COLO668 (cell line): ENCODE measurements at regions not wholly inside any gene's neighbourhood (a gene's known extent, or its start where the extent isn't known, plus 50 kb on each side); places are given as distances from the start of the nearest gene placed in this dataset.
A peak's percentile ranks its signal among the peaks of the same experiment; 100 is the strongest.
"Not testable (repeated sequence)": the region's sequence is repeated elsewhere in the genome, so short reads cannot be mapped to it uniquely, and the experiment has no call there.

Experiments
- DNase-seq: peaks from one replicate; lab custom pipeline; 2025; ENCODE audit not compliant: unreplicated experiment; lab: John Stamatoyannopoulos, UW

DNA sequence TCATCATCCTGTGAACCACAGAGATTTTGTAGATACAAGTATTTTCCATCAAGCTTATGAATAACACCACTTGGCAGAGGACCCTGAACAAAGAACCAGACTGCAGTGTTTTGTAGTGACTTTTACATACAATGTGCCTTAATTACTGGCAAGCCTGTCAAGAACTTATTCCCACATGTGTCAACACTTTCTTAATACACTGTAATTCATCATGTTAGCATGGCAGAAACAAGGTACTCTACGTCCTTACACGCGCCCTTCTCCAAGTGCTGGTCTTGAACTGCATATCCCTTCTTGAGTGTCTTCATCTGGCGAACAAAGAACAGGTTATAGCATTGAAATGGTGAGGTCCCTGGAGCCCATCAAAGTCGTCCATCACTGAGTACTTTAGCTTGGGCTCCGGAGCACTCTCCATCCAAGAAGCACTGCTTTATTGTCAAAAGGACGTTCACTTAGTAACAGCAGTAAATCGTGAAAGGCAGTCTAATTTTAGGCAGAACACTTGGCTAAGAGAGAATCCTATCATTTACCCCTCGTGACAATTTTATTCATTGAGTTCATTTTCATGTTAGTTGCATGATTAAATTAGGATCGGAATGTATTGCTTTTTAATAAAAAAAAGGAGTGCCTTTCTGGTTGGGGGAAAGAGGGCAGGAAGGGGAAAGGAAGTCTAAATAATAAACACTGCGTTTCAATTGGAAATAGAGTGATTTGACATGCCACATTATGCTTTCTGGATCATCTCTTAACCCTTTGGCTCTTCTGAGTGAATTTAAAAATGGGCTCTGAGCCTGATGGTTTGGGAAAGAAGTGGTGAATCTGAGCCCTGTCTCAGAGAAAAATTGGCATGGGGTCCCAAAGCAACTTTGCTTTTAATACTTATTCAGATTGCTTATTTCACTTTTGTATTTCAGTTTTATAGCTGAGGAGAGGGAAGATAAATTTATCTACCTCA is 376.1 kb downstream of the DLEU7 start:
- no peak for DNase-seq

DNA sequence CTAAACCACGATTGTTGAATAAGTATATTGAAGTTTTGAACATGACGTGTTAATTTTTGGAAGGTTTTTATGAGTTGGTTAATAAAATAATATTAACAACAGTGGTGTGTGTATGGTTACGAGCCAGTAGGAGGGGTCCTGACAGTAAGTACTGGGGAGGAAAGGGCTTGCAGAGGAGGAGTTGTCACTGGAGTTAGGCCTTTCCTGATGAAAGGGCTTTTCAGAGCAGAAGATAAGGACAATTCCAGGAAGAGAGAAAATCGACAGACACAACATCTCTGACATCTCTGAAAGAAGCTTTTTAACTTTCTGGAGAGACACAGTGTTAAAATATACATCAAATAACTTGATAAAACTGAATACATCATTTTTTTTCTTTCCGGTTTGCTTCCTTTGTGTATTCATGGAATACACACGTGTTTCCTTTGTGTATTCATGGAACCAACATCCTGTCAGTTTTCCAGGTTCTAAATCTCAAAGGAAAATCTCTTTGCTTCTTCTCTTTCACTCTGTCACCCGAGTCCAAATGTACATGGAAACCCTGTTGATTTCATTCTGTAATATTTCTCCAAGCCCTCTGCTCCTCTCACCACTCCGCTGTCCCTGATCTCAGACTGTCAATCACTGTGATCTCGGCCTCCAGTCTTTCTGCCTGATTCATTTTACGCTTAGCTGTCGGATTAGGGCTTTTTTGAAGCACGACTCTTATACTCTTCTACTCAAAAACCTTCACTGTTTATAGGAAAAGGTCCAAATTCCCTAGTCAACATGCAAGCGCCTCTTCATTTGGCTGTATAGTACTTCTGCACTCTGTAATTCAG is 374.4 kb downstream of the DLEU7 start:
- no peak for DNase-seq

DNA sequence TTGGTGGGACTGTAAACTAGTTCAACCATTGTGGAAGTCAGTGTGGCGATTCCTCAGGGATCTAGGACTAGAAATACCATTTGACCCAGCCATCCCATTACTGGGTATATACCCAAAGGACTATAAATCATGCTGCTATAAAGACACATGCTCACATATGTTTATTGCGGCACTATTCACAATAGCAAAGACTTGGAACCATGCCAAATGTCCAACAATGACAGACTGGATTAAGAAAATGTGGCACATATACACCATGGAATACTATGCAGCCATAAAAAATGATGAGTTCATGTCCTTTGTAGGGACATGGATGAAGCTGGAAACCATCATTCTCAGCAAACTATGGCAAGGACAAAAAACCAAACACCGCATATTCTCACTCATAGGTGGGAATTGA is 370.4 kb downstream of the DLEU7 start:
- DNase-seq, result not testable (repeated sequence)

DNA sequence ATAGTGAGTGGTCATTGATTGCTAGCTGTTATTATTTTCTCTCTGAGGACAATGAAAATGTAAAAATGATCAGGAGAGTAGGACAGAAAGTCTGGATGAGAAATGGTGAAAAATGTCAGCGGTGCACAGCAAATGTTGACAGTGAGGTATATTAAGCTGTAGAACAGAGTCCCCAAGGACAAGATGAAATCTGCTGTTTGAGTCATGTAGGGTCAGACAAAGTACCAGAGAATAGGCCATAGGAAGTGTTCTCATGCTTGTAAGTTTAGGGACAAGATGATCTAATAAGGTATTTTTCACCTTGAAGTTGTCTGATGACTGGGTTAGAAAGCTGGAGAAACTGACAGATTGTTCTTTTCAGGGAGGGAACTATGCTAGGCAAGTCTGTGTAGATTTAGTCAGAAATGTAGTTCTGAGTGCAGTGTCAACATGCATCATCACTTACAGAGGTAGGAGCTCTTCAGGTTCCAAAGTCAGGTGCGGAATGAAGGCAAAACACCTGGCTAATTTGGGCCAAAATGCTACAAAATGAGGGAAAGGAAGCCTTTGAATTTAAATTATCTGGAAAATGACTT is 369.3 kb downstream of the DLEU7 start:
- DNase-seq, result no peak

DNA sequence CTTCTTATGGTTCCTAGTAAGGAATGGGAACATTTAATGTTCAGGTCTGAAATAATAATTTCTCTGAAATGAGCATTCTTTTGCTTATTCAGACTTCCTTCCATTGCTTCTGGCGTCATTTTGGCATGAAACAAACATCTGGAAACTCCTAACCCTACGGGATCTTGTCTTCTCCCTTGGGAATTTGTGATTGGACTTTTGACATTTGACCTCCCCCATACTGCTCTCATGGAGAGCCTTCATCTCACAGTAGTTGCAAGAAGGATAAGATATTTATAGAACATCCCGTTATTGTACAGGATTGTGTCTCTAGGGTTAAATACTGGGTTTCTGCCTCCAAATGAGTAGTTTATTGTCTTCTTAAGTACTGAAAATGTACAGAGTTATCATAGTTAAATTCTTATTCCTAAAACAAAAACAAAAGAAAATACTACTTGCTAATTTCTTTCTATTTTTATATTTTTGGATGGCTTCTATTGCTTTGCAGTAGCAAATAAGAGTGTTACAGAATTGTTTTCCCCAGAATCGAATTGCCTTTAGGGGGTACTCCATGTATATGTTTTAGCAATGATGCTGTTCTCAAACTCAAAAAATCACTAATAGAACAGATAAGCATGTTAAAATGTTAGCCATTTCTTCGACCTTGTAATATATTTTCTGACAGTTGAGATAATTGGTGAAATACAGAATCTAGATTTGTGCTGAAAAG is 366.8 kb downstream of the DLEU7 start:
- no peak for DNase-seq

DNA sequence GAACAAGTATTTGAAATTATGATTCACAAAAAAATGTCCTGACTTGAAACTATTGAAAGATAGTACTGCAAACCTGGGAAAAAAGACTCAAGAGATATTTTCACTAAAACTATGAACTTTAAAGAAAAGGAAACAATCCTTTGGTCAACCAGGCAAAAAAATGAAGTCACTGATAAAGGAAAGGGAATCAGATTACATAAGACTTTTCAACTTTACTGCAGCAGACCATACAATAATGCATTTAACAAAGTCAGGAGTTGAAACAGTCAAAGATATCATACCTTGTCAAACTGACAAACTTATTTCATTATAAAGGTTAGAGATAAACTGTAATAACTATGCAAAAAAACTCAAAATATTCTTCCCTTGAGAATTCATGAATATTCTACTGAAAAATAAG is 361.6 kb downstream of the DLEU7 start:
- DNase-seq, result no peak

DNA sequence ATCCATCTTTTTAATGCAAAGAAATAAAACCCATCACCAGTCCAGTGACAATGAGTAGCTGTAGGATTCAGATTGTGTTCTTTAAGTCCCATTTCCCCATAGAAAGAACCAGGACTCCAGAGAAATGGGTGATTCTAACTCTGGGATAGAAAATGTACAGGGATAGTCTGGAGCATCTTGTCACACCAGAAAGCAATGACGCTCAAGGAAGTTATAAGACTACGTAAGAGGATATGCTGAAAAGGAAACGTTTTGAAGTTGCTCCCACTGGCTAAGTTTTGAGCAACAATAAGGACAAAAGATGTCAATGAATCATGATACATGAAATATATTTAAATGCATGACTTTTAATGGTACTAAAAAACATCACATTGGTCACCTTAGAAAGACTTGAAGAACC is 360.1 kb downstream of the DLEU7 start:
- no peak for DNase-seq

DNA sequence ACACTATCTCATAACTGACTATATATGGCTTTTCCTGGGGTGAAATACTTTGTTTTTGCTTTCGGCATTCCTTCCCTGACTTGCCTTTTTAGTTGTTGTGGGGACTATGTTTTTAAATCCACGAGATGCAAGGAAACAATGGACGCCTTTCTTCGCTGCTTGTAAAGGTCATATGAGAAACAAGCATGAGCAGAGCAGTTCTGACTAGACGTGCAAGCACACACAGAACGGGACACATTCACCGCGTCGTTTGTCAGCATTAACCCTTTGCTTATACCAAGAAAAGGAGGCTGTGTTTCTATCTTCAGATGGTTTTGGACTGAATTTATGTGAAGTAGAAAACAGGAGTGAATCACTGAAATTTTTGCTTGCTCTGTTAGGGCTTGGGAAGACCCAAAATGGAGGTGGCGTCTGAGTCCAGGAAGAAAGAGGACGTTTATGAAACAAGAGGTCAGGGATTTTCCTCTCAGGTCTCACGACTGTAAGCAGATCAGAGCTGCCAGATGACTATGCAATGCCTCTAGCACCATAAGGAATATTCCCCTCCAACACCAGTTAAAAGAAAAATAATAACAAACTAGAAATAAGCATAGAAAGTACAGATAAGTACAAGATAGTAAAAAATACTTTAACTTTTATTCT is 358.9 kb downstream of the DLEU7 start:
- DNase-seq, result no peak

DNA sequence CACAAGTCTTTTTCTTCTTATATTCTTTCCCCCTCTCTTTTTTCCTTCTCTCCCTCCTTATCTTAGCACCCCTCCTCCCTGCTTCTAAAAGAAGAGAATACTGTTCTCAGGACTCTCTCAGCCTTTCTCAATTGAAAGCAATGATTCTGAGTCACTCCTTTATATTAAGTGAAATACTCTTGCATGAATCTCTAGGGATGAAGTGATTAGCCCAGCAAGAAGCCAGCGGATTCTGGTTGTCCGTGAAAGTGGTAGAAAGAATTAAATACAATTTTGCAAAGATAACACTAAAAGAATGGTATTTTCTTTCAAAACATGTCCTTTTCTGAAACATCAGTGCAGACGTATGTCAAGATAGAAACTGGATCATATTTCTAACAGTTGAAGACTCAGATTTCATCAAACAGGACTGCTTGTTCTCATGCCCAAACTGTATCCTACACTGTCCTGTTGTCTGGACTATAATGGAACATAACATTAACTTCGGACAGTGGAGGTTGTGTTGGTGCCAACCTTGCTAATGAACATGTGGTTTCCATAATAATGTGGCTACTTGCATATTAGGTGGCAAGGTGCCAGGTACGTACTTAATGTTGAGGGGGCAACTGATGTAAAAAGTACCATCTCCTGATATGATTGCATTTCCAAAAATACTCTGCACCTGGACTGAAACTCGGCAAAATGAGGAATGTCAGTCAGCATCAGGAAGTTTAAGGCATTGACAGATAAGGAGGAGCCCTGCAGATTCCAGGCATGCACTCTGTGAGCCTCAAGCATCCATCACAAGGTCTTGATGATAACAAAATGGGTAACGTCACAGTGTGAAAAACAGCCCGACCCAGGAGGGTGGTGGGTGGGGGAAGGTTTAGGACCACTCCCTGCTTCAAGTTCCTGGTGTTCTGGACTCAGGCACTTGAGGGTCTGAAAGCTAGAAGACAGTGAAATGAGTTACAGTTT is 357.2 kb downstream of the DLEU7 start:
- no peak for DNase-seq

DNA sequence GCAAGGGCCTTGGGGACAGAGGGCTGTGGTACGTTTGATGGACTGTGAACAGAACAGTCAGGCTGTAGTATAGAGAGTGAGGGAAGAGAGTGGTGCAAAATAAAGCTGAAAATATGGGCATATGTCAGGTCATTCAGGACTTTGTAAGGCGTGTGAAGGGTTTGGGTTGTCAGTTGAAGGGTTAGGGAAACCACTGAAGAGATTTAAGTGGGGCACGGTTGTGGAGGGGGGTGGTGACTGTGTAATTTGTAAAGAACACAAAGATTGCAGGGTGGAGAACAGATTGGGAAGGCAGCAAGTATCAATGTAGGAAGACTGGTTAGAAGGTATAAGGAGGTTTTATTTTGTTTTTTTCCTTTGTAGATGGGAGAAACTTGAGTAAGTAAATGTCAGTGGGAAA is 349.8 kb downstream of the DLEU7 start:
- no peak for DNase-seq

DNA sequence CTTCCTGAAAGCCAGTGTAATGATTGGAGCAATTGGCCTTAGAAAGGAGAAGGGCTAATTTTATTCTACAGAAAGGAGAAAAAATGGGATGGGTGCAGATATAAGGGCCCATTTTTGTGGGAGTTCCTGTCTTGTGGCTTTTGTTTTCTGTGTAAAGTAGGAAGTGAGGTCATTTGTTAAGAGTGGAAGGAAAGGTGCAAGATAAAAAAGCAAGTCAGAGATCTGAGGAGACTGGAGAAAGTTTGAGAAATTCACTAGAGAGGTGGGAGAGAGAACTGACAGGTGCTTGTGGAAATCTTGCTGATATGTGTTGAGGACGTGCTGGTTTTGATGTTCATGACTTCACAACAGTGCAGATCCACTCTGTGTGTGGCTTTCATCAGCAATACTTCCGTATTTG is 349.4 kb downstream of the DLEU7 start:
- DNase-seq, result no peak

DNA sequence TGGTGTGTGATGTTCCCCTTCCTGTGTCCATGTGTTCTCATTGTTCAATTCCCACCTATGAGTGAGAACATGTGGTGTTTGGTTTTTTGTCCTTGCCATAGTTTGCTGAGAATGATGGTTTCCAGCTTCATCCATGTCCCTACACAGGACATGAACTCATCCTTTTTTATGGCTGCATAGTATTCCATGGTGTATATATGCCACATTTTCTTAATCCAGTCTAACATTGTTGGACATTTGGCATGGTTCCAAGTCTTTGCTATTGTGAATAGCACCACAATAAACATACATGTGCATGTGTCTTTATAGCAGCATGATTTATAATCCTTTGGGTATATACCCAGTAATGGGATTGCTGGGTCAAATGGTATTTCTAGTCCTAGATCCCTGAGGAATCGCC is 340.3 kb downstream of the DLEU7 start:
- DNase-seq, result not testable (repeated sequence)

DNA sequence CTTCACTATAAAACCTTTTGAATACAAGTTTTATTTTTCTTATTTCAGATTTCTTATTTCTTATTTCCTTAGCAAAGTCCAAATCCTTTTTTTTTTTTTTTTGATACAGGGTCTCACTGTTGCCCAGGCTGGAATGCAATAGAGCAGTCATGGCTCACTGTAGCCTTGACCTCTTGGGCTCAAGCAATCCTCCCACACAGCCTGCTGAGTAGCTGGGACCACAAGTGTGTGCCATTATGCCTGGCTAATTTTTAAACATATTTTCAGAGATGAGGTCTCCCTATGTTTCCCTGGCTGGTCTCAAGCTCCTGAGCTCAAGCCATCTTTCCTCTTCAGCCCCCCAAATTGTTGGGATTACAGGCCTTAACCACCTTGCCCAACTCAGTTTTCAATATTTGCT is 334.3 kb downstream of the DLEU7 start:
- DNase-seq, result no peak

DNA sequence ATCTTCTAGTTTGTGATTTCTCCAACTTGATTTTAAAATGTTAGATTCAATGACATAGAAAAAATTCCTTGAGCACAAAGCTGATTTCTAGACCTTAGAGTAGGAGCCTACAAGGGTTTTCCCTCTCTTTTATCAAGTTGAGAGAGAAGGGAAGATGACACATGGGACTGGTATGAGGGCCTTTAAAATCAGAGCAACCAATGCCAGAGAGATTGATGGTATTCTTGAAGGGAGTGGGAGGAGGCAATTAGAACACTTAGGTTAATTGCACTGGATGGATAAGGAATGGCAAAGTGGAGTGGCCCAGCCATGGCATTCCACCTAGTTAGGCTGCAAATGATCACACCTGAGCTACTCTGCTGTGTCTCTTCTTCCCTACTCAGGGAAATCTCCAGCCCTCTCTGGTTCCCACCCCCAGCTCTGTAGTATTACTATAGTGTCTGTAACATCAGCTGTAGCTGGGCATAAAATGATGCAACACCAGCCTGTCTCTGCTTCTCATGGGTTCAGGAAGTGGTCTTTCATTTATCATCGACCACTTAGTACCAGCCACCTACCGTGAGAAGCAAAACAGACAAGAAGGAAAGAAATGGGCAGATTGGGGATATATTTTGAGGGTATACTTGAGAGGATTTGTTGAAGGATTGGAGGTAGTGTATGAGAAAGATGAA is 333.6 kb downstream of the DLEU7 start:
- DNase-seq, result no peak

DNA sequence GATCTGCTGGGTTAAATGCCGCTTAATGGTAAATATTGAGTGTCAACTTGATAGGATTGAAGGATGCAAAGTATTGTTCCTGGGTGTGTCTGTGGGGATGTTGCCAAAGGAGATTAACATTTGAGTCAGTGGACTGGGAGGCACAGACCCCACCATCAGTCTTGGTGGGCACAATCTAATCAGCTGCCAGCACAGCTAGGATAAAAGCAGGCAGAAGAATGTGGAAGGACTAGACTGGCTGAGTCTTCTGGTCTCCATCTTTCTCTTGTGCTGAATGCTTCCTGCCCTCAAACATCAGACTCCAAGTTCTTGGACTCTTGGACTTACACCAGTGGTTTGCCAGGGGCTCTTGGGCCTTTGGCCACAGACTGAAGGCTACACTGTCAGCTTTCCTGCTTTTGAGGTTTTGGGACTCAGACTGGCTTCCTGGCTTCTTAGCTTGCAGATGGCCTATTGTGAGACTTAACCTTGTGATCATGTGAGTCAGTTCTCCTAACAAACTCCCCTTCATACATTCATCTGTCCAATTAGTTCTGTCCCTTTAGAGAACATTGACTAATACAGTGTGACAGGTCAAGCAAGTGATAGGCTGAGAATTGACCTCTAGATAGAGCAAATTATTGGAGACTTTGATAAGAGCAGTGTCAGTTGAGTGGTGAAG is 332.5 kb downstream of the DLEU7 start:
- DNase-seq, result not testable (repeated sequence)

DNA sequence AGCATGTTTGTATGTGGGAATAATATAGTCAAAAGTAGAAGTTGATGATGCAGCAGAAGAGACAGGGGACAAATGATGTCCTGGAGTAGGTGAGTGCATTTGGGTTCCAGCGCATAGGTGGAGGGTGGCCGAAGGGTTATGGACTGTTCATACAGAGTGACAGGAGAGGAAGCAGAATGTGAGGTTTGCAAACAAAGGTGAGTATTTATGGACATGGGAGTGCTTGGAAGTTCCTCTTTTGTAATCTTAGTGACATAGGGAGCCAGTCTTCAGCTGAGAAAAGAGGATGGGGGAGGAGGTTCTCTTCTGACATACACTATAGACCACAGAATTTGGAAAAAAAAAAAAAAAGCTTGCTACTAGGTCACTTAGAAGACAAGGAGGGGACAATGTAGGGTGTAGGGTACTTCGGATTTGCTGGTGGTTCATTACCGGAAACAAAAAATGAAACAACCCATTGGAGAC is 331.6 kb downstream of the DLEU7 start:
- no peak for DNase-seq

DNA sequence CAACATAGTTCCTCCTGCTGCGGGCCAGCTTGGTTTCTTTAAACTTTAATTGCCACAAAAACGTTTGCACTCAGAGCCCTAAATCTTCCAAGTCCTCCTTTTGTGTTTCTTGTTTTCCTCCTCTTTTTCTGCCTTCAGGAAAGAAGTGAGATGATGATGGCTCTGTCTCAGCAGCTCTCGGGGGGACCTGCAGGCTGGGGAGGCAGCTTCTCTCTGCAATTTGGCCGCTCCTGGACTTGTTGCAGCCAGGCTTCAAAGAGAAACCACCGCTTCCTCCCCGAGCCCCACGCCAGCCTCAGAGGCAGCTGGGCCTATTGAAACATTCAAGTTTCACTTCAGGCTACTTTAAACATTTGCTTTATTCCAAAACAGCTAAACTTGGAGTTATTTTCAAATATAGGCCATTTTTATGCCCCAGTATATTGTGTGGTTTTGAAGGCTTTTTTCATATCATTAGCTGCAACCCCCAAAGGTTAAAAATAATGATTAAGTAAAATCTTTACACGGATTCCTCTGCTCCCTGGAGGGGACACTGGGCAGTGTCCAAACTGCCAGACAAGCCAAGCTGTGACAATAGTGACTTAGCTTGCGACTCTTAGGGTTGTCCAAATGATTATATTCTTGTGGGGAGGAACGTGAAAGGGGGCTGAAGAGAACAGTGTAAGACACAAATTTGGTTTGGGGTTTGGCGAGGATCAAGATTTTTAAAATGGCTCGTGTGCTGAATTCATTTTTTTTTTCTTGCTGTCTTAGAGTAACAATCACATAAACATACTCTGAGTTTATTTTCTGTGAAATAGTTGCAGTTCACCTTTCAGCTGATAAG is 330.8 kb downstream of the DLEU7 start:
- peak; percentile 68 for DNase-seq
